ENCODE measurements at regions not wholly inside any gene's neighbourhood (a gene's known extent, or its start where the extent isn't known, plus 50 kb on each side); places are given as distances from the start of the nearest gene placed in this dataset.

DNA sequence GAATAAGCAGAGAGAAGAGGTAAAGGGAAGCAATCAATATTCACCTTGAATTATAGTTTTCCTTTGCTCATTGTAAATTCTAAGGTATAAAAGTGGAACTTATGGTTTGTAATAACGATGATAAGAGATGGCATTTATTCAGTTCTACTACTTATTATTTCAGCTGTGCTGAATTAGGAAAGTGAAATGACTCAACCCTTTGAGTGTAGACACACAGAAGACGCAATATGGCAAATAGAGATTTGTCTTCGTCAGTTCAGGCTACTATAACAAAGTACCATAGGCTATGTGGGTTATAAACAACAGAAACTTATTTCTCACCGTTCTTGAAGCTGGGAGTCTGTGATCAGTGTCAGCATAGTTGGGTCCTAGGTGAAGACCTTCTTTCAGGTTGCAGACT is 713.0 kb upstream of the PCDH9 start:
- no peak for TF ChIP-seq ZFP36 (IDR thresholded peaks at IDR 0.05; ENCODE audit: borderline replicate concordance, partially characterized antibody)
- TF ChIP-seq JUN (IDR thresholded peaks at IDR 0.05), result no peak
- TF ChIP-seq JUNB (IDR thresholded peaks at IDR 0.05), result no peak
- TF ChIP-seq RNF2 (IDR thresholded peaks at IDR 0.05; ENCODE audit: borderline replicate concordance, low read depth), result no peak
- no peak for TF ChIP-seq NR3C1 (IDR thresholded peaks at IDR 0.05)
- no peak for TF ChIP-seq MYC (IDR thresholded peaks at IDR 0.05; ENCODE audit: borderline replicate concordance, low read length)
- TF ChIP-seq RCOR1 (IDR thresholded peaks at IDR 0.05; ENCODE audit: low read depth, low read length), result no peak
- TF ChIP-seq, protein P1, sequence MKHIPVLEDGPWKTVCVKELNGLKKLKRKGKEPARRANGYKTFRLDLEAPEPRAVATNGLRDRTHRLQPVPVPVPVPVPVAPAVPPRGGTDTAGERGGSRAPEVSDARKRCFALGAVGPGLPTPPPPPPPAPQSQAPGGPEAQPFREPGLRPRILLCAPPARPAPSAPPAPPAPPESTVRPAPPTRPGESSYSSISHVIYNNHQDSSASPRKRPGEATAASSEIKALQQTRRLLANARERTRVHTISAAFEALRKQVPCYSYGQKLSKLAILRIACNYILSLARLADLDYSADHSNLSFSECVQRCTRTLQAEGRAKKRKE (CRISPR knock-in tag; IDR thresholded peaks at IDR 0.05; ENCODE audit: low read depth), result no peak
- no peak for TF ChIP-seq NPAS2 (CRISPR knock-in tag; IDR thresholded peaks at IDR 0.05; ENCODE audit: borderline replicate concordance)
- TF ChIP-seq CHD2 (IDR thresholded peaks at IDR 0.05; ENCODE audit: low read length, partially characterized antibody), result no peak
- TF ChIP-seq, protein P2, sequence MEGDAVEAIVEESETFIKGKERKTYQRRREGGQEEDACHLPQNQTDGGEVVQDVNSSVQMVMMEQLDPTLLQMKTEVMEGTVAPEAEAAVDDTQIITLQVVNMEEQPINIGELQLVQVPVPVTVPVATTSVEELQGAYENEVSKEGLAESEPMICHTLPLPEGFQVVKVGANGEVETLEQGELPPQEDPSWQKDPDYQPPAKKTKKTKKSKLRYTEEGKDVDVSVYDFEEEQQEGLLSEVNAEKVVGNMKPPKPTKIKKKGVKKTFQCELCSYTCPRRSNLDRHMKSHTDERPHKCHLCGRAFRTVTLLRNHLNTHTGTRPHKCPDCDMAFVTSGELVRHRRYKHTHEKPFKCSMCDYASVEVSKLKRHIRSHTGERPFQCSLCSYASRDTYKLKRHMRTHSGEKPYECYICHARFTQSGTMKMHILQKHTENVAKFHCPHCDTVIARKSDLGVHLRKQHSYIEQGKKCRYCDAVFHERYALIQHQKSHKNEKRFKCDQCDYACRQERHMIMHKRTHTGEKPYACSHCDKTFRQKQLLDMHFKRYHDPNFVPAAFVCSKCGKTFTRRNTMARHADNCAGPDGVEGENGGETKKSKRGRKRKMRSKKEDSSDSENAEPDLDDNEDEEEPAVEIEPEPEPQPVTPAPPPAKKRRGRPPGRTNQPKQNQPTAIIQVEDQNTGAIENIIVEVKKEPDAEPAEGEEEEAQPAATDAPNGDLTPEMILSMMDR (IDR thresholded peaks at IDR 0.05), result no peak
- TF ChIP-seq, protein P3, sequence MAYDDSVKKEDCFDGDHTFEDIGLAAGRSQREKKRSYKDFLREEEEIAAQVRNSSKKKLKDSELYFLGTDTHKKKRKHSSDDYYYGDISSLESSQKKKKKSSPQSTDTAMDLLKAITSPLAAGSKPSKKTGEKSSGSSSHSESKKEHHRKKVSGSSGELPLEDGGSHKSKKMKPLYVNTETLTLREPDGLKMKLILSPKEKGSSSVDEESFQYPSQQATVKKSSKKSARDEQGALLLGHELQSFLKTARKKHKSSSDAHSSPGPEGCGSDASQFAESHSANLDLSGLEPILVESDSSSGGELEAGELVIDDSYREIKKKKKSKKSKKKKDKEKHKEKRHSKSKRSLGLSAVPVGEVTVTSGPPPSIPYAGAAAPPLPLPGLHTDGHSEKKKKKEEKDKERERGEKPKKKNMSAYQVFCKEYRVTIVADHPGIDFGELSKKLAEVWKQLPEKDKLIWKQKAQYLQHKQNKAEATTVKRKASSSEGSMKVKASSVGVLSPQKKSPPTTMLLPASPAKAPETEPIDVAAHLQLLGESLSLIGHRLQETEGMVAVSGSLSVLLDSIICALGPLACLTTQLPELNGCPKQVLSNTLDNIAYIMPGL (CRISPR knock-in tag; IDR thresholded peaks at IDR 0.05; ENCODE audit: borderline replicate concordance), result no peak
- no peak for TF ChIP-seq RARB (CRISPR knock-in tag; IDR thresholded peaks at IDR 0.05)
- TF ChIP-seq HOXA7 (CRISPR knock-in tag; IDR thresholded peaks at IDR 0.05), result no peak
- no peak for TF ChIP-seq SMC3 (IDR thresholded peaks at IDR 0.05)
- ATAC-seq (no peak), FAIRE-seq (no peak), DNase-seq (ENCODE audit: low read depth in 1 of 2, low spot score in 1 of 2) (no peak)
- CTCF ChIA-PET, result no interaction called here
- no peak overlapping the region for H3K4me3 ChIP-seq
- no peaks in the 10 kb centered on the region for H3K4me1 ChIP-seq
- no peak overlapping the region for H3K4me2 ChIP-seq
- H3K27ac ChIP-seq, result no peak overlapping the region
- no peaks in the 10 kb centered on the region for H3K9me3 ChIP-seq
- POLR2A ChIA-PET, result no interaction called here
- 27% methylated on average over 4 of the region's 4 CpGs for WGBS (ENCODE audit: missing lambda C conversion rate)

DNA sequence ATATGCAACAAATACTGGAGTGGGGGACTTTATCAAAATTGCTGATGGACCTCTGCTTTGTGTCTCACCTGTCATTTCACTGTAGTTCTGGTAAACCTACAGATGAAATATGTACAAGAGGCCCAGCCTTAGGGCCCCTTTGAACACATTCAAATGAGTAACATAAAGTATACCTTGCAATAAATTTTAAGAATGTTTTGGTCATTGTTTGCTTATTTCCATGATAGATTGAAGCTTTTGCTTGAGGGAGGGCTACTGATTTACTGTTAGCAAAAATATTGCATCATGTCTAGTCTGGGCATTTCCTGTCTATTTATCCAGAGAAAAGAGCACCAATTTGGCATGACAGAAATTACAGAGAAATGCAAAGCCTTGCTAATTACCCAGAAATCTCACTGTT is 705.5 kb upstream of the PCDH9 start:
- Histone ChIP-seq H3K4me1 (no peaks in the 10 kb centered on the region), H3K4me2 (no peak overlapping the region), H3K27ac (no peak overlapping the region), H3K9me3 (no peaks in the 10 kb centered on the region), H3K4me3 (no peak overlapping the region)
- FAIRE-seq (no peak), DNase-seq (ENCODE audit: low read depth in 1 of 2, low spot score in 1 of 2) (no peak), ATAC-seq (no peak)
- POLR2A ChIA-PET, result no interaction called here
- no peak for TF ChIP-seq EP300 (IDR thresholded peaks at IDR 0.05)
- no peak for TF ChIP-seq JUN (IDR thresholded peaks at IDR 0.05)
- no peak for TF ChIP-seq BHLHE40 (IDR thresholded peaks at IDR 0.05; ENCODE audit: low read depth, low read length)
- CTCF ChIA-PET, result no interaction called here

DNA sequence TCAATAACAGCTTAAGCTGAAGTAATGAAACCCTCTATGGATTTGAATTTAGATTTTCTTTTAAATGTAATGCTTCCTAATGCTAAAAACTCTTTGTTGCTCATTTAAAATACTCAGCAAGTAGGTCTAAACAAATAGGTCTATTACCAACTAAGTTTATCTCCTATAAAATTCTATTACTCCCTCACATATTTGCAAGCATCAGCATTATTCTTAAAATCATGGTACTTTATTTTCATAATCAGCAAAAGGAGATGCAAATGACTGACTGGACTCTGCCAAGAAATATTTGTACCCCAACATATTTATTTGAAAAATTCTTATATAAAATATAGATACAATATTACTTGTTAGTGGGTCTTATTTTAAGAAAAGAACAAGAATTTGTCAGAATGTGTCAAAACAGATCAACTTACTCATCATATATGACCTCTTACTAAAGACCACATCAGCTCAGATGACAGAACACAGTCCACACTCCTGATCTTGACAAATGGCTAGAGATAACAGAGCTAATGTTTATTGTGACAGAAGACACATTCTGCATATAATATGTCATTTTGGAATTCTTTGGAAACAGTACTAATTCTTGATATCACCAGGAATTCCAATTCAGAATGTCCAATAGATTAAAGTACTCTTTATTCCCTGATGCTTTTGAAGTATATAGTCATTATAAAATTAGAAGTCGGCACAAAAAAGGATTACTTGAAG is 704.6 kb upstream of the PCDH9 start:
- POLR2A ChIA-PET, result no interaction called here
- no peak overlapping the region for H3K4me2 ChIP-seq
- ATAC-seq (no peak), DNase-seq (ENCODE audit: low read depth in 1 of 2, low spot score in 1 of 2) (no peak), FAIRE-seq (no peak)
- no peaks in the 10 kb centered on the region for H3K9me3 ChIP-seq
- CTCF ChIA-PET, result no interaction called here
- no peak for TF ChIP-seq HDAC2 (IDR thresholded peaks at IDR 0.05)
- peak; percentile 52 for TF ChIP-seq MAFK (IDR thresholded peaks at IDR 0.05; ENCODE audit: partially characterized antibody)
- no peak overlapping the region for H3K27ac ChIP-seq
- H3K4me3 ChIP-seq, result no peak overlapping the region
- WGBS (ENCODE audit: missing lambda C conversion rate), result 48% methylated on average over 1 of the region's 1 CpG
- no peaks in the 10 kb centered on the region for H3K4me1 ChIP-seq
